Neural cell (in vitro differentiated cells): ENCODE measurements at regions not wholly inside any gene's neighbourhood (a gene's known extent, or its start where the extent isn't known, plus 50 kb on each side); places are given as distances from the start of the nearest gene placed in this dataset.

Experiments
- H2AFZ ChIP-seq: fragments of 200-600, 300-800 bp; sonication (generic), shearing (Covaris generic); 2 replicates; pipeline ENCODE4 v1.6.0; 2014; ENCODE audit warnings: low read depth, mild to moderate bottlenecking, antibody characterized with exemption, low read length, moderate library complexity
- H3F3A ChIP-seq: fragments of 200-600 bp; shearing (Covaris generic); 2 replicates; pipeline ENCODE4 v1.6.1; 2016; ENCODE audit warnings: mild to moderate bottlenecking, moderate library complexity, mixed read lengths, antibody characterized with exemption, low read length; ENCODE audit not compliant: insufficient read depth, poor library complexity, severe bottlenecking
- H3K27ac ChIP-seq: fragments of 200-600, 300-800 bp; sonication (generic), shearing (Covaris generic); 2 replicates; pipeline ENCODE4 v1.5.1; 2014; ENCODE audit warnings: mild to moderate bottlenecking, low read length, moderate library complexity
- H3K27me3 ChIP-seq: fragments of 300-800, 200-600 bp; sonication (generic), shearing (Covaris generic); 2 replicates; pipeline ENCODE4 v1.6.0; 2014; ENCODE audit warnings: mild to moderate bottlenecking, low read depth, low read length, moderate library complexity; ENCODE audit not compliant: insufficient read depth
- H3K36me3 ChIP-seq: fragments of 300-800, 200-600 bp; sonication (generic), shearing (Covaris generic); 2 replicates; pipeline ENCODE4 v1.5.1; 2014; ENCODE audit warnings: mild to moderate bottlenecking, antibody characterized with exemption, low read length, moderate library complexity; ENCODE audit not compliant: insufficient read depth
- H3K4me2 ChIP-seq: fragments of 300-800, 200-600 bp; sonication (generic), shearing (Covaris generic); 2 replicates; pipeline ENCODE4 v1.6.0; 2014; ENCODE audit warnings: mild to moderate bottlenecking, low read length
- H3K4me3 ChIP-seq: fragments of 300-800, 200-600 bp; sonication (generic), shearing (Covaris generic); 2 replicates; pipeline ENCODE4 v1.5.1; 2014; ENCODE audit warnings: mild to moderate bottlenecking, low read length, moderate library complexity
- H3K79me2 ChIP-seq: fragments of 200-600 bp; shearing (Covaris generic); replicated peaks from 2 replicates; pipeline ENCODE4 v1.6.0; 2014; ENCODE audit warnings: mild to moderate bottlenecking, low read length, moderate library complexity; ENCODE audit not compliant: insufficient read depth
- H3K9ac ChIP-seq: fragments of 300-800, 200-600 bp; sonication (generic), shearing (Covaris generic); 2 replicates; pipeline ENCODE4 v1.6.1; 2016; ENCODE audit warnings: mild to moderate bottlenecking, low read length, mixed read lengths
- H3K9me2 ChIP-seq: fragments of 200-600 bp; shearing (Covaris generic); 2 replicates; pipeline ENCODE4 v1.6.1; 2016; ENCODE audit warnings: mild to moderate bottlenecking, low read length, mixed read lengths; ENCODE audit not compliant: insufficient read depth
- H3K9me3 ChIP-seq: fragments of 200-600, 300-800 bp; sonication (generic), shearing (Covaris generic); 2 replicates; pipeline ENCODE4 v1.6.1; 2016; ENCODE audit warnings: mild to moderate bottlenecking, mixed run types, low read length, moderate library complexity, mixed read lengths
- H4K20me1 ChIP-seq: fragments of 200-600 bp; shearing (Covaris generic); 2 replicates; pipeline ENCODE4 v1.6.1; 2016; ENCODE audit warnings: mild to moderate bottlenecking, mixed run types; ENCODE audit not compliant: insufficient read depth
- EP300 ChIP-seq: fragments of 450-650 bp; conservative IDR thresholded peaks from 2 replicates; pipeline ENCODE4 v1.6.1; 2014; ENCODE audit warnings: antibody characterized with exemption, mild to moderate bottlenecking, moderate library complexity; ENCODE audit not compliant: poor library complexity, severe bottlenecking
- EZH2 ChIP-seq: fragments of 200-600, 300-800 bp; shearing (Covaris generic), sonication (generic); IDR thresholded peaks from 2 replicates; pipeline ENCODE4 v1.6.1; 2014; ENCODE audit warnings: antibody characterized with exemption, low read length, borderline replicate concordance, mild to moderate bottlenecking; ENCODE audit not compliant: insufficient read depth, poor library complexity, severe bottlenecking
- MXI1 ChIP-seq: fragments of 450-650 bp; conservative IDR thresholded peaks from 2 replicates; pipeline ENCODE4 v1.6.1; 2014; ENCODE audit warnings: antibody characterized with exemption, mild to moderate bottlenecking; ENCODE audit not compliant: poor library complexity, severe bottlenecking
- POLR2AphosphoS5 ChIP-seq: IDR thresholded peaks from 2 replicates; pipeline ENCODE4 v1.6.1; 2012
- RAD21 ChIP-seq: fragments of 450-650 bp; conservative IDR thresholded peaks from 2 replicates; pipeline ENCODE4 v1.6.1; 2014; ENCODE audit warnings: antibody characterized with exemption, mild to moderate bottlenecking, moderate library complexity
- SMC3 ChIP-seq: fragments of 450-650 bp; conservative IDR thresholded peaks from 2 replicates; pipeline ENCODE4 v1.6.1; 2014; ENCODE audit warnings: antibody characterized with exemption, mild to moderate bottlenecking, moderate library complexity; ENCODE audit not compliant: poor library complexity
- TAF1 ChIP-seq: IDR thresholded peaks from 2 replicates; pipeline ENCODE4 v1.6.1; 2012; ENCODE audit warnings: low read depth
- TF ChIP-seq, protein P1 (sequence below): IDR thresholded peaks from 2 replicates; pipeline ENCODE4 v1.6.1; 2012; ENCODE audit warnings: borderline replicate concordance
- TF ChIP-seq, protein P2 (sequence below): fragments of 450-650 bp; IDR thresholded peaks from 2 replicates; pipeline ENCODE4 v1.5.1; 2014; ENCODE audit warnings: antibody characterized with exemption, mild to moderate bottlenecking, moderate library complexity; ENCODE audit not compliant: poor library complexity, severe bottlenecking

DNA sequence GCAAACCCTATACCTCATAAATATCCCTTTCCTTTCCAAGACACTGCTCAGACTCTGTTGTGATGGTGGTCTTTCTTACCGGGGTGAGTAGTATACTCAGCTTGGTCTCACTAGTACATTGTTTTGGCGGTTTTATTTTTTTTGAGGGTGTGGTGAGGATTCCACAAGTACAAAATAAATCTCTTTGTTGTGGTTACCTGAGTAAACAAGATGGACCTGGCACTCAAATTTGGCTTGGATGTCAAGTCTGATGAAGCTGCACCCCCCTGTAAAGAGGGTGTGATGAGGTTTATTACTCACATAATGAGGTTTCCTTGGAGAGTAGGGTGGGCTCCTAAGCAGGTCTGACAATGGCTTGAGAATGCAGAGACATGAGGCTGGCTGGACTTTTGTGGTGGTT is 68.2 kb upstream of the KCNJ6 start:
- no peaks in the 10 kb centered on the region for H3K36me3 ChIP-seq
- TF ChIP-seq EZH2 (no peak), TAF1 (no peak), SMC3 (no peak)
- no peak overlapping the region for H3K27ac ChIP-seq
- no peak overlapping the region for H3K4me2 ChIP-seq
- H3K79me2 ChIP-seq = no peaks in the 10 kb centered on the region
- no peak overlapping the region for H2AFZ ChIP-seq
- no peaks in the 10 kb centered on the region for H3K9me2 ChIP-seq
- H3K27me3 ChIP-seq = no peaks in the 10 kb centered on the region
- no peaks in the 10 kb centered on the region for H3K9me3 ChIP-seq
- H3K4me3 ChIP-seq = no peak overlapping the region
- H3K9ac ChIP-seq = no peak overlapping the region
- H3F3A ChIP-seq = no peaks in the 10 kb centered on the region
- H4K20me1 ChIP-seq = no peaks in the 10 kb centered on the region

DNA sequence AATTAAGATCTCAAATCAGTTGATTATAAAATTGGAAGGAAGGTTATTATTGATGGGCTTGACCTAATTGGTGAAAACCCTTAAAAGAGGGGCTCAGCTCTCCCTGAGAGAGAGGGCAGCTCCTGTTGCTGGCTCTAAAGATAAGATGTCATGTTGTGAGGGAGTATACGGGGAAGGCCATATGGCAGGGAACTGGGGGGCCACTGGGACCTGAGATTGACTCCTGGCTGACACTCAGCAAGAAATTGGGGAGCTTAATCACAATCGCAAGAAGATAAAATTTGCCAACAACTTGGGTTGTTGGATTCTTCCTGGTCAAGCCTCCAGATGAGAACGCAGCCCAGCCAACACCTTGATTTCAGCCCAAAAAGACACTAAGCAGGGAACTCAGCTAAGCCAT is 69.7 kb upstream of the KCNJ6 start:
- TF ChIP-seq SMC3 (no peak), EP300 (no peak), MXI1 (no peak), POLR2AphosphoS5 (no peak), EZH2 (no peak), RAD21 (no peak), TAF1 (no peak)
- TF ChIP-seq, protein P1, sequence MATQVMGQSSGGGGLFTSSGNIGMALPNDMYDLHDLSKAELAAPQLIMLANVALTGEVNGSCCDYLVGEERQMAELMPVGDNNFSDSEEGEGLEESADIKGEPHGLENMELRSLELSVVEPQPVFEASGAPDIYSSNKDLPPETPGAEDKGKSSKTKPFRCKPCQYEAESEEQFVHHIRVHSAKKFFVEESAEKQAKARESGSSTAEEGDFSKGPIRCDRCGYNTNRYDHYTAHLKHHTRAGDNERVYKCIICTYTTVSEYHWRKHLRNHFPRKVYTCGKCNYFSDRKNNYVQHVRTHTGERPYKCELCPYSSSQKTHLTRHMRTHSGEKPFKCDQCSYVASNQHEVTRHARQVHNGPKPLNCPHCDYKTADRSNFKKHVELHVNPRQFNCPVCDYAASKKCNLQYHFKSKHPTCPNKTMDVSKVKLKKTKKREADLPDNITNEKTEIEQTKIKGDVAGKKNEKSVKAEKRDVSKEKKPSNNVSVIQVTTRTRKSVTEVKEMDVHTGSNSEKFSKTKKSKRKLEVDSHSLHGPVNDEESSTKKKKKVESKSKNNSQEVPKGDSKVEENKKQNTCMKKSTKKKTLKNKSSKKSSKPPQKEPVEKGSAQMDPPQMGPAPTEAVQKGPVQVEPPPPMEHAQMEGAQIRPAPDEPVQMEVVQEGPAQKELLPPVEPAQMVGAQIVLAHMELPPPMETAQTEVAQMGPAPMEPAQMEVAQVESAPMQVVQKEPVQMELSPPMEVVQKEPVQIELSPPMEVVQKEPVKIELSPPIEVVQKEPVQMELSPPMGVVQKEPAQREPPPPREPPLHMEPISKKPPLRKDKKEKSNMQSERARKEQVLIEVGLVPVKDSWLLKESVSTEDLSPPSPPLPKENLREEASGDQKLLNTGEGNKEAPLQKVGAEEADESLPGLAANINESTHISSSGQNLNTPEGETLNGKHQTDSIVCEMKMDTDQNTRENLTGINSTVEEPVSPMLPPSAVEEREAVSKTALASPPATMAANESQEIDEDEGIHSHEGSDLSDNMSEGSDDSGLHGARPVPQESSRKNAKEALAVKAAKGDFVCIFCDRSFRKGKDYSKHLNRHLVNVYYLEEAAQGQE = no peak
- TF ChIP-seq, protein P2, sequence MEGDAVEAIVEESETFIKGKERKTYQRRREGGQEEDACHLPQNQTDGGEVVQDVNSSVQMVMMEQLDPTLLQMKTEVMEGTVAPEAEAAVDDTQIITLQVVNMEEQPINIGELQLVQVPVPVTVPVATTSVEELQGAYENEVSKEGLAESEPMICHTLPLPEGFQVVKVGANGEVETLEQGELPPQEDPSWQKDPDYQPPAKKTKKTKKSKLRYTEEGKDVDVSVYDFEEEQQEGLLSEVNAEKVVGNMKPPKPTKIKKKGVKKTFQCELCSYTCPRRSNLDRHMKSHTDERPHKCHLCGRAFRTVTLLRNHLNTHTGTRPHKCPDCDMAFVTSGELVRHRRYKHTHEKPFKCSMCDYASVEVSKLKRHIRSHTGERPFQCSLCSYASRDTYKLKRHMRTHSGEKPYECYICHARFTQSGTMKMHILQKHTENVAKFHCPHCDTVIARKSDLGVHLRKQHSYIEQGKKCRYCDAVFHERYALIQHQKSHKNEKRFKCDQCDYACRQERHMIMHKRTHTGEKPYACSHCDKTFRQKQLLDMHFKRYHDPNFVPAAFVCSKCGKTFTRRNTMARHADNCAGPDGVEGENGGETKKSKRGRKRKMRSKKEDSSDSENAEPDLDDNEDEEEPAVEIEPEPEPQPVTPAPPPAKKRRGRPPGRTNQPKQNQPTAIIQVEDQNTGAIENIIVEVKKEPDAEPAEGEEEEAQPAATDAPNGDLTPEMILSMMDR = no peak
- Histone ChIP-seq H3F3A (no peaks in the 10 kb centered on the region), H3K4me2 (no peak overlapping the region), H3K36me3 (no peaks in the 10 kb centered on the region), H3K27me3 (no peaks in the 10 kb centered on the region), H3K9ac (no peak overlapping the region), H3K79me2 (no peaks in the 10 kb centered on the region), H2AFZ (no peak overlapping the region), H4K20me1 (no peaks in the 10 kb centered on the region), H3K27ac (no peak overlapping the region), H3K9me2 (no peaks in the 10 kb centered on the region), H3K9me3 (no peaks in the 10 kb centered on the region), H3K4me3 (no peak overlapping the region)

DNA sequence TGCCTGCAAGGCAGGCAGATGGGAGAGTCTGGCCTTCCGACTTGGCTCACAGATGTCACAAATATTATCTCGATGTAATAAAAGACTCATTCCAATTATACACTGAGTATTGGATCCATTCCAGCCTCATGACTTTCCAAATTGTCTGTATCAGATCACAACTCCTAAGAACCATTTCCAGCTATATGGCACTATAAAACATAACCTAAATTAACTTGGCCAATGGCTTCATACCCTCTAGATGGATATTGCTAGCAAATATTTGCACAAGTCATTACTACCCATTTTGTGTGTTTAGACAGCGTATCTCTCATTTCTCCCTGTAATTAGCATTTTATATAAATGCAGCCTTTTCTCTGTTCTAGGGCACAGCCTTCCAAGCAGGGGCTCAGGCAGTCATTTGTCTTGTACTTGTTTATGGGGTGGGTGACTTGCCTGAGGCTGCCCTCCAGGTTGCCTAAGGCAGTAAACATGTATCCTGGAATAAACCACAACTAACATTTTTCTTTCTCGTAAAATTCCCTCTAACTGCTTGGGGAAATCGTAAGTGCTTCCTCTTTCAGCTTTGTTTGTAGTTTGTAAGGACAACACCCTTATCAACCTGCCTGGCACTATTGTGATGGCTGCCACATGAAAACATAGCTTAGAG is 70.6 kb upstream of the KCNJ6 start:
- no peak for TF ChIP-seq SMC3
- TF ChIP-seq POLR2AphosphoS5 = no peak
- no peak for TF ChIP-seq EZH2
- no peak for TF ChIP-seq MXI1
- TF ChIP-seq, protein P2 = no peak
- TF ChIP-seq, protein P1 = no peak
- no peak for TF ChIP-seq EP300
- TF ChIP-seq RAD21 = no peak
- no peak for TF ChIP-seq TAF1
- no peaks in the 10 kb centered on the region for H3K79me2 ChIP-seq
- no peaks in the 10 kb centered on the region for H3K9me3 ChIP-seq
- no peaks in the 10 kb centered on the region for H3K36me3 ChIP-seq
- H3K9ac ChIP-seq = no peak overlapping the region
- H2AFZ ChIP-seq = no peak overlapping the region
- H3K4me2 ChIP-seq = no peak overlapping the region
- H3K9me2 ChIP-seq = no peaks in the 10 kb centered on the region
- H3K4me3 ChIP-seq = no peak overlapping the region
- H4K20me1 ChIP-seq = no peaks in the 10 kb centered on the region
- no peaks in the 10 kb centered on the region for H3F3A ChIP-seq
- no peaks in the 10 kb centered on the region for H3K27me3 ChIP-seq
- no peak overlapping the region for H3K27ac ChIP-seq
